ENCODE measurements at regions not wholly inside any gene's neighbourhood (a gene's known extent, or its start where the extent isn't known, plus 50 kb on each side); places are given as distances from the start of the nearest gene placed in this dataset.

GRCh38 chr14:76940021-76940760 is 88.3 kb downstream of the IRF2BPL start:
- intact Hi-C loops (cut with DNase I; ENCODE audit: low total_unique reads), result loop anchor here (10.0 kb wide), 1 partner anchor 125 kb away; no protein-coding TSS in a partner anchor
- no peak for DNase-seq (ENCODE audit: low spot score in 2 of 2)
- no peak for TF ChIP-seq POLR2A (IDR thresholded peaks at IDR 0.05)
- no peak for TF ChIP-seq CTCF (IDR thresholded peaks at IDR 0.05)
- 86 to 90% methylated on average over 8 of the region's 8 CpGs for WGBS, 2 donors
- no peak overlapping the region for H3K4me3 ChIP-seq (ENCODE audit: low read depth, poor library complexity, severe bottlenecking)

- 69 to 86% methylated on average over 10 of the region's 10 CpGs for WGBS, 2 donors
- no peak for DNase-seq (ENCODE audit: low spot score in 2 of 2)
- H3K4me3 ChIP-seq (ENCODE audit: low read depth, poor library complexity, severe bottlenecking), result no peak overlapping the region
- intact Hi-C loops (cut with DNase I; ENCODE audit: low total_unique reads), result no loop called here
- TF ChIP-seq POLR2A (IDR thresholded peaks at IDR 0.05) (no peak), CTCF (IDR thresholded peaks at IDR 0.05) (no peak)
These were observed 89.3 kb downstream of the IRF2BPL start for GRCh38 chr14:76939015-76939742.

- no peak for TF ChIP-seq CTCF (IDR thresholded peaks at IDR 0.05)
- no peak overlapping the region for H3K4me3 ChIP-seq (ENCODE audit: low read depth, poor library complexity, severe bottlenecking)
- no peak for DNase-seq (ENCODE audit: low spot score in 2 of 2)
- intact Hi-C loops (cut with DNase I; ENCODE audit: low total_unique reads), result no loop called here
- 62 to 77% methylated on average over 3 of the region's 3 CpGs for WGBS, 2 donors
These were observed 90.4 kb downstream of the IRF2BPL start for GRCh38 chr14:76938092-76938500.

- TF ChIP-seq CTCF (IDR thresholded peaks at IDR 0.05), result no peak
- TF ChIP-seq POLR2A (IDR thresholded peaks at IDR 0.05), result no peak
- no peak for DNase-seq (ENCODE audit: low spot score in 2 of 2)
- no peak overlapping the region for H3K4me3 ChIP-seq (ENCODE audit: low read depth, poor library complexity, severe bottlenecking)
- 61 to 64% methylated on average over 13 to 15 of the region's 15 CpGs for WGBS, 2 donors
- intact Hi-C loops (cut with DNase I; ENCODE audit: low total_unique reads), result no loop called here
These were observed 91.1 kb downstream of the IRF2BPL start for GRCh38 chr14:76937181-76938091.

- no peak for DNase-seq (ENCODE audit: low spot score in 2 of 2)
- WGBS, 2 donors, result 68 to 81% methylated on average over 7 of the region's 7 CpGs
- TF ChIP-seq POLR2A (IDR thresholded peaks at IDR 0.05) (no peak), CTCF (IDR thresholded peaks at IDR 0.05) (no peak)
- no peak overlapping the region for H3K4me3 ChIP-seq (ENCODE audit: low read depth, poor library complexity, severe bottlenecking)
- intact Hi-C loops (cut with DNase I; ENCODE audit: low total_unique reads), result no loop called here
These were observed 92.0 kb downstream of the IRF2BPL start for GRCh38 chr14:76936483-76936882.

Measured in lower leg skin (tissue), 4 donors.